ENCODE measurements at regions not wholly inside any gene's neighbourhood (a gene's known extent, or its start where the extent isn't known, plus 50 kb on each side); places are given as distances from the start of the nearest gene placed in this dataset.

DNA sequence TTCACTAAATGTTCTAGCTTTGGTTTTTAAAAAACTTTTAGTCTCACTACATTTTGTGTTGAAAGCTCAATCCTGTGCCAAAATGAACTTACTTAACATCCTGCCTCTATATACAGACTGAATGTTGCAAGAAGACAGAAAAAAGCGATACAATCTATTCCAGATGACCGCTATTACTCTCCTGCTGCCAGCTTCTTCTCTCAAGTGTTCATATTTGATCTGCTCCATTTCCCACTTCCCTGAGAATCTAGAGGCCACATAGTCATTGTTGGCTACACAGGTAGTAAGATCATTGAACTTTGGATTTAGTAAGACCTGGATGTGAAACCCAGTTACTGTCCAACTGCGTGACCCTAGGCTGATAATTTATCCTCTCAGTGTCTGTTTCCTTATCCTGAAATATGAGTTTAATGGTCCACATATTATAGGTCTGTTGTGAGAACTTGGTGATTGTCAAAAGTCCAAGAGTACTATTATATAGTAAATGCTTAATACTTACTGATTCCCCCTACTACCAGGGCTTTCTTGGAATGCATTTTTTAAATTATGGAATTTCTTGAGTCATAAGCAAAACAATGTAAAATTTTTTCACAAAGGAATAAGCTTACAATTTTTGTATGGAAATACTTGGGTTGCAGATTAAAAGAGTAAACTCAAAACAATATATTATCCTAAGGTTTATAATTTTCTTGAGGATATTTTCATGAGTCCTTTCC, 976.8 kb upstream of the ADGRL3 start:
- H3K27ac Mint-ChIP-seq: no peak overlapping the region
- H3K36me3 Mint-ChIP-seq: no peaks in the 10 kb centered on the region
- no peaks in the 10 kb centered on the region for H3K27me3 Mint-ChIP-seq
- H3K4me3 Mint-ChIP-seq: no peak overlapping the region
- H3K4me1 Mint-ChIP-seq: no peaks in the 10 kb centered on the region
- peaks cover under 1% of the 10 kb centered on the region for H3K9me3 Mint-ChIP-seq

DNA sequence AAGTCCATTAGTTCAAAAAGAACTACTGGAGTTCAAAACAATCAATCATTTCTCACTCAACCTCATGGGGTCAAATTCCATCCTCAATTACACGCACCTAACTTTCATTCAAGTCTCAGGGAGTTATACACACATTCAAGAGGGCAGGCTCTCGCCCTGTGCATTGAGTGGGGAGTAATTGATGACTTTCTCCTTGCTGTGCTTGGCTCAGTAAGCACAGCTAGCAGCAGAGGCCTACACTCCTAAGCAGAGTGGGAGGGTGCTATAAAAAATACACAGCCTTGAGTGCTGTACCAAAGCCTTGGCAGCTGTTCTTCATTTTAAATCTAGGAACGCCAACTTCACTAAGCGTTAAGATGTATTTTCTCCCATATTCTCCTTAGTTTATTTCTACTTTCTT, 958.3 kb upstream of the ADGRL3 start:
- no peaks in the 10 kb centered on the region for H3K4me1 Mint-ChIP-seq
- no peaks in the 10 kb centered on the region for H3K36me3 Mint-ChIP-seq
- H3K27ac Mint-ChIP-seq: no peak overlapping the region
- no peaks in the 10 kb centered on the region for H3K27me3 Mint-ChIP-seq
- H3K4me3 Mint-ChIP-seq: no peak overlapping the region
- H3K9me3 Mint-ChIP-seq: peaks cover 9% of the 10 kb centered on the region

DNA sequence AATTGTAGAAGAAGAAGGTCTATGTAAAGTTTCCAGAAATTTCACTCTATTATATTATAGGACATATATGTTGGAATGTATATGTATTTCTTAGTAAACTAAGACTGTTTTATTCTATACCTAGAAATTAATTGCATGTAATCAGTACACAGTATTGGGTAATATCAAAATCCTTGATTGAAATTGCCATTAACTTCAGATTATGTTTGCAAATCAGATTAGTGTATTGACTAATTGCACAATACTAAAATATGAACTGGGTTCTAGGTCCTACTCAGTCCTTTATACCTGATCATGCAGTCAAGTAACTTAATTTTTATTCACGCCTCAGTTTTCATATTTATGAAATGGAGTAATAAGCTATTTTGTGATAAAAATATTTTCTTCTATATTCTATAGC, 950.3 kb upstream of the ADGRL3 start:
- no peaks in the 10 kb centered on the region for H3K4me1 Mint-ChIP-seq
- no peaks in the 10 kb centered on the region for H3K36me3 Mint-ChIP-seq
- H3K27ac Mint-ChIP-seq: no peak overlapping the region
- no peaks in the 10 kb centered on the region for H3K27me3 Mint-ChIP-seq
- H3K9me3 Mint-ChIP-seq: peaks cover 7% of the 10 kb centered on the region
- no peak overlapping the region for H3K4me3 Mint-ChIP-seq

DNA sequence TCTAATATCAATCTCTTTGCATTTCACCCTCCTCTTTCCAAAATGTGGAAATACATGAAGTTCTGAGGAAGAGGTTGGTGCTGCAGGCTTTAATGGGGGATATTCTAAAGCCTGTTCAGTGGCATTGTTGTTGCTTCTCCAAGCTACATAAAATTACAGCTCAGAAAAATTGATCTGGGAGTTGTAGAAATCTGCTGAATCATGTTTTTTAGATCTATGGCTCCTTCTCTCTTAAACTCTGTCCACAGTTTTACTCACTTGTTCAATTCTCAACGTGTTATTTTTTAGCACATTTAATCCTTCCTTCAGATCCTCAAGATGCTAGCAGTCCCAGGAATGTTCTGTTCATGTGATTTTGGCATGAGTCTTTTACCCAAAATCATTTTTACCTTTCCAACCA, 949.5 kb upstream of the ADGRL3 start:
- peaks cover 7% of the 10 kb centered on the region for H3K9me3 Mint-ChIP-seq
- H3K27ac Mint-ChIP-seq: no peak overlapping the region
- no peaks in the 10 kb centered on the region for H3K36me3 Mint-ChIP-seq
- no peak overlapping the region for H3K4me3 Mint-ChIP-seq
- H3K27me3 Mint-ChIP-seq: no peaks in the 10 kb centered on the region
- no peaks in the 10 kb centered on the region for H3K4me1 Mint-ChIP-seq

DNA sequence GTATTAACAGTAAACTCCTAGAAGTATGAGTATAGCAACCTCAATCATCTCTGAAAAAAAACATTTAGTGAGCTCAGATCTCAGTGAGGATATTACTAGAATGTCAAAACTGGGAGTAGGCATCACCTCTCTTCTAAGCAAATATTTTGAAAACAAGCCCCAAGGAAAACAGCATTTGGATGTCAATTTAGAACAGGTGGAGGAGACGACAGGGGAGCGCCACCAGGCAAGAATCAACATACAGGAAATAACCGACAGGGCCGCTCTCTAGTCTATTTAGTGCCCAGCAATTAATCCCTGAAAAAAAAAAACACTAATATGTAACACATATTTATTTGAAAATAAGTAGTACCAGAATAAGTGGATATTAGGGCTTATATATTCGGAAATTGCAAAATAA, 940.3 kb upstream of the ADGRL3 start:
- Mint-ChIP-seq H3K4me1 (no peaks in the 10 kb centered on the region), H3K9me3 (no peaks in the 10 kb centered on the region), H3K27me3 (no peaks in the 10 kb centered on the region), H3K36me3 (no peaks in the 10 kb centered on the region), H3K27ac (no peak overlapping the region), H3K4me3 (no peak overlapping the region)

DNA sequence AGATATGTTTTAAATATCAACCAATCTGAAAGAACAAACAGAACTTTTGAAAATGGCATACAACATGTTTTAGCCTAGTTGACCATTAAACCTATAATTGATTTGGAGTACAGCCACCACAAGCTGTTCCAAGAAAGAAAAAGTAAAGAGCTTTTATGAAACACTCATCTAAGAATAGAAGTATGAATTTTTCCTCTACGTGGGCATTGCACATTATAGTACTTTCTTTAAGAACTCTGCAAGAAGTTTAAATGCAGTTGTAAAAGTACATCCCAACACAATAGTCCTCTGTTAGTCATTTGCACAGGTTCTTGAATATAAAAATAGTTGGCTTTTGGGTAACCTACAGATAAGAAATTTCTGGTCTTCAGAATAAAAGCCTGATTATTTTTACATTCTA, 933.6 kb upstream of the ADGRL3 start:
- no peaks in the 10 kb centered on the region for H3K36me3 Mint-ChIP-seq
- no peaks in the 10 kb centered on the region for H3K27me3 Mint-ChIP-seq
- H3K27ac Mint-ChIP-seq: no peak overlapping the region
- H3K4me1 Mint-ChIP-seq: no peaks in the 10 kb centered on the region
- H3K9me3 Mint-ChIP-seq: peaks cover 5% of the 10 kb centered on the region
- no peak overlapping the region for H3K4me3 Mint-ChIP-seq

DNA sequence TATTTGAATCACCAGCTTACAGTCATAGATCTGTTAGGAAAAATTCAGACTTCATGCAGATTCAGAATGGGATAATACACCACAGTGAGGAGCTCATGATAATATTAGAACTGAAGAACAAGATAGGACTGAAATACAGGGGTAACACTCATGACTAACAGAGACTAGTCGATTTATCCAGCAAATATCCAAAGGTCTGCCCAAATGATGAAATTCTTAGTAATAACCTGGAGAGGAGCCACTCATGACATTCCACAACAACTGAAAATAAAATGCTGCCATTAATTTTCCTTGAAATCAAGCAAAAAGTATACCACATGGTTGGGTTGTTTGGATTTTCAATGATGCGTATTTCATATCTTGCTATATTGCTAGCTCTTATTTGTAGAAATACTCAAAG, 903.7 kb upstream of the ADGRL3 start:
- Mint-ChIP-seq H3K27ac (no peak overlapping the region), H3K4me3 (no peak overlapping the region), H3K4me1 (no peaks in the 10 kb centered on the region), H3K9me3 (peaks cover 6% of the 10 kb centered on the region), H3K27me3 (no peaks in the 10 kb centered on the region), H3K36me3 (no peaks in the 10 kb centered on the region)

DNA sequence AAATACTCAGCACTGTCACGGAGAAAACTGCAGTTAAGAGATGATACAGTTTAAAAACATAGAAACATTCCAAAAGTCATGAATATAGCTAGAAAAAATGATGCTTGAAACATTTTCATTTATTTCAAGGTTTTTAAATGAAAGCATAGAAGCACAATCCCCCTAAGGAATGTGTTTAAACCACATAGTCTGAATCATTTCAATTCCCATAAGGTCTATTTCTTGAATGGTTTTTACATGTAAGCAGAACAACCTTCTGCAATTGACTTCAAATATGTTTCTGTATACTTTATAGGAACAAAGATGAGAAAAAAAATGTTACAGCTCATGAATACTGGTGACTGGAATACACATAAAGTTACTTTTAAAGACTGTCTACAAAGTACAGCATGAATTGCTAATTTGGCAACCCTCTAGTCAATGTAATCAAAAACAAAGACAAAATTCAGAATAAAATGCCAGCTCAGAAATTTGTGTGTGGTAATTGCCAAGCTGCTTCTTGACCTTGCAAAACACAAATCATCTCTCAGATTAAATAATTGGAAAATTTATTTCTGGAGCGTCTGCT, 886.4 kb upstream of the ADGRL3 start:
- H3K4me3 Mint-ChIP-seq: no peak overlapping the region
- no peaks in the 10 kb centered on the region for H3K4me1 Mint-ChIP-seq
- no peaks in the 10 kb centered on the region for H3K27me3 Mint-ChIP-seq
- H3K36me3 Mint-ChIP-seq: no peaks in the 10 kb centered on the region
- no peak overlapping the region for H3K27ac Mint-ChIP-seq
- peaks cover 11% of the 10 kb centered on the region for H3K9me3 Mint-ChIP-seq

DNA sequence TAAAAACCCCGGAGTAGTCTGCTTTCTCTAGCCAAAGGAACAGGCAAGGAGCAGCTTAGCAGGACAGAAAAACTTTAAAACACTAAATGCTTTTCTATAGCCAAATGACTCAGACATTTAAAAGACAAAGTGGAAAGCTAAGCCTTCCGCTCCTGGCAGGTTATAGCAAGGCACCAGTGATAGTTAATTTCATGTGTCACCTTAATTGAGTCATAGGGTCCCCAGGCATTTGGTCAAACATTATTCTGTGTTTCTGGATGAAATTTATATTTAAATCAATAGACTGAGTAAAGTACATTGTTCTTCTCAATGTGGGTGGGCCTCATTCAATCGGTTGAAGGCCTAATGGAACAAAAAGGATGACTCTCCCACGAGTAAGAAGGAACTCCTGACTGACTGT, 885.7 kb upstream of the ADGRL3 start:
- no peak overlapping the region for H3K4me3 Mint-ChIP-seq

DNA sequence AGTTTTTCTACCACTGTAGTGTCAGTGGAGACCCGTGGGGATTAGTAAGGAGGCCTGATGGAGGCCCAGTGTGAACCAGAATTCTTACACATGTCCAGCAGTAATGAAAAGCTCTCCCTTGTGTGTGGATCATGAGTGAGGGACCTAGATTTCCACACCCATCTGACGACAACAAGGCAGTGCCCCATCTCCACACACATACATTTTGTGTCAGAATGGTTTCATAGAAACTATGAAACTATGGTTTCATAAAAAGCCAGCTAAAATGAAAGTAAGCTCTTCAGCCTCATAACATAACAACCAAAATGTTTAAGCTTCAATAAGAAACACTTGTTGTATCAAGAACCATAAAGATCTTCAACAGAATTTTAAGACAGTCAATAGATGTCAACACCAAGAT, 884.5 kb upstream of the ADGRL3 start:
- no peaks in the 10 kb centered on the region for H3K4me1 Mint-ChIP-seq
- no peaks in the 10 kb centered on the region for H3K36me3 Mint-ChIP-seq
- H3K27me3 Mint-ChIP-seq: no peaks in the 10 kb centered on the region
- H3K27ac Mint-ChIP-seq: no peak overlapping the region
- H3K4me3 Mint-ChIP-seq: no peak overlapping the region
- peaks cover 19% of the 10 kb centered on the region for H3K9me3 Mint-ChIP-seq

More for the DNA sequence above, 885.7 kb upstream of the ADGRL3 start:
- H3K27me3 Mint-ChIP-seq: no peaks in the 10 kb centered on the region
- no peaks in the 10 kb centered on the region for H3K36me3 Mint-ChIP-seq
- H3K27ac Mint-ChIP-seq: no peak overlapping the region
- peaks cover 15% of the 10 kb centered on the region for H3K9me3 Mint-ChIP-seq
- no peaks in the 10 kb centered on the region for H3K4me1 Mint-ChIP-seq

DNA sequence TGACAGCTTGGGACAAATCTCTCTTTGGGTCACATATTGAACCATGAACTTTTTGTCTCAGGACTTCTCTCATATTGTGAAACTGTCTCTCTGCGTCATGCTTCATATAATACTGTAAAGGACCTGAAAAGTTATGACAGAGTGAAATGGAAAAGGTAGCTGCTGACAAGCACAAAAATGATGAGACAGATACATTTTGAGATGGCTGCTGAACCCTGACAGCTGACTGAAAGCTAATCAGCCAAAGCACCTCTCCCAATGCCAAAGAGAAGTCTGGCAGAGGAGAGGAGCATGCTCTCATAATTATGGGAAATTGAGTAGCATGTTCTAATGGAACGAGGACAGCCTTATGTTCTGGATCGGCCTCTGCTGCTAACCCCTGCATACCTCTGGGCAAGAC, 873.4 kb upstream of the ADGRL3 start:
- H3K9me3 Mint-ChIP-seq: peaks cover 11% of the 10 kb centered on the region
- H3K27me3 Mint-ChIP-seq: no peaks in the 10 kb centered on the region
- H3K4me3 Mint-ChIP-seq: no peak overlapping the region
- H3K36me3 Mint-ChIP-seq: no peaks in the 10 kb centered on the region
- no peaks in the 10 kb centered on the region for H3K4me1 Mint-ChIP-seq
- H3K27ac Mint-ChIP-seq: no peak overlapping the region

DNA sequence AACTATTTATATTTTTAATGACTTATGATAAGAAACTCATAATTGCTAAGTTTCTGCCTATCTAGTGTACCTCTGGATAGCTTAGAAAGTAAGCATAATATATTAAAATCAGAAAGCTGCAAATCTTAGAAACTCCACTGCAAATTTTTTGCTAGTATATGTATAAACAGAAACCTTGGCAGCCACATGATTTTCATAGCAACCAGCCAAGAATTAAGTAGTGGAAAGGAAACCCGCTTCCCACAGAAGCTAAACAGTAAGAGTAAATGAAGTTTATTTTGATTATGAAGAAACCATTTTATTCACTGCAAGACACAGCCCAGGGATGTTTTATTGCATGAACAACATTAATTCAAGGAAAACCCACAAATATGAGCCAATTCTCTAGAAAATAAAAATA, 872.5 kb upstream of the ADGRL3 start:
- Mint-ChIP-seq H3K9me3 (peaks cover 6% of the 10 kb centered on the region), H3K4me1 (no peaks in the 10 kb centered on the region), H3K4me3 (no peak overlapping the region)

DNA sequence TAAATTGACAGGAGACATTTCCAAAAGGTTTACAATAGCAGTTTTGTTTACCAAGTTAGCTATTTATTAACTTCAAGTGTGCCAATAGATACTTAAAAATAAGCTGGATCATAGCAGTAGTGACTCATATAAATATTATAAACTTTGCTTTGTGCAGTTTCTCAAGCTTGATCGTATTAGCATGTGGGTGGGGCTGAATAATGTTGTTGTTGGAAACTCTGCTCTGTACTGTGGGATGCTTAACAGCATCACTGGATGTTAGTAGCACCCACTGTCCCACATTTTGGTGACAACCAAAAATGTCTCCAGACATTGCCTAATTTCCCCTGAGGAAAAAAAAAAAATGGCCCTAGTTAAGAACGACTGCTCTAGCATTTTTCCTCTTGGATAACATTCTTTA, 855.2 kb upstream of the ADGRL3 start:
- Mint-ChIP-seq H3K27ac (no peak overlapping the region), H3K9me3 (no peaks in the 10 kb centered on the region), H3K4me3 (no peak overlapping the region), H3K36me3 (no peaks in the 10 kb centered on the region), H3K27me3 (no peaks in the 10 kb centered on the region), H3K4me1 (no peaks in the 10 kb centered on the region)

More for the DNA sequence above, 872.5 kb upstream of the ADGRL3 start:
- Mint-ChIP-seq H3K27me3 (no peaks in the 10 kb centered on the region), H3K27ac (no peak overlapping the region), H3K36me3 (no peaks in the 10 kb centered on the region)

DNA sequence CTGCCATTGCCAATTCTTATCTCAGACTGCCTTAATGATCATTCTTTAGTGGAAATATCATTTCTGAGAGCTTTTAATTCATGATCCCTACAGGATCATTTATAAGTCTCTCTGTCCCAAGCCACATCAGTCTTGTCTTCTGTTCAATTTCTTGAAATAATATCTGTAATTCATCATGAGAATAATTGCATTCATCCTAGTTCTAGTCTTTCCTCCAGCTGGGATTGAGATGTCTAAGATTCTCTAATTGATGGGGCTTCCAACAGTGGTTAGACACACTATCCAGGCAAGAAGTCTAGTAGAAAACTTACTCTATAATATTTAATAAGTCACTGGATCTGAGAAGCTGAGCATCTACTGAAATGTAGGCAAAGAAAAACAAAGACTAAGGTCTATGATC, 854.7 kb upstream of the ADGRL3 start:
- H3K4me3 Mint-ChIP-seq: no peak overlapping the region
- H3K27me3 Mint-ChIP-seq: no peaks in the 10 kb centered on the region

DNA sequence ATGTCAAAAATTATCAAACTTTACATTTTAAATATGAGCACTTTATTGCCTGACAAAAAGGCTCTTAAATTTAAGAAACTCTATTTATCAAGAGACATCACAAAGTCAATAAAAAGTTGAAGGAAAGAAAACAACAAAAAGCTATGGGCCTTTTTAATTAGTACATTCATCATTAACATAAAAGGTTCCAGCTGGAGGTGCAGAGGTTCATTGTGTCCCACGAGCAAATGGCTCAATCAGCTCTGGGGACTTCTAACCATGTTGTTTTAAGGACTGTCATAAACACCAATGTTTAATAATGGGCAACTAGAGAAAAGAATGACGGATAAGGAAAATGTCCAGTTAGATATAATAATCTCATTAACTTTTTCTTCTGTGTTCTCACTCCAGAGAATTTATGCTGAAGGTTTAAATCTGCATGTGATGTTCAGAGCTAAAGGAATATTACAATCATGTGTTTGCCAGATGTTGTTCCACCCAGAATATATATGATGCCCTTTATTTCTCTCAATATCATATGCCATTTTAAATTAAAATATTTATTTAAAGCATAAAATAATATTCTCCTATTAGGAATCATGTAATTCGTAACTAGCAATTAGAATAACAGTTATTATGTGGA, 840.3 kb upstream of the ADGRL3 start:
- Mint-ChIP-seq H3K4me3 (no peak overlapping the region), H3K4me1 (no peaks in the 10 kb centered on the region)

More for the DNA sequence above, 854.7 kb upstream of the ADGRL3 start:
- Mint-ChIP-seq H3K4me1 (no peaks in the 10 kb centered on the region), H3K27ac (no peak overlapping the region), H3K9me3 (no peaks in the 10 kb centered on the region), H3K36me3 (no peaks in the 10 kb centered on the region)

DNA sequence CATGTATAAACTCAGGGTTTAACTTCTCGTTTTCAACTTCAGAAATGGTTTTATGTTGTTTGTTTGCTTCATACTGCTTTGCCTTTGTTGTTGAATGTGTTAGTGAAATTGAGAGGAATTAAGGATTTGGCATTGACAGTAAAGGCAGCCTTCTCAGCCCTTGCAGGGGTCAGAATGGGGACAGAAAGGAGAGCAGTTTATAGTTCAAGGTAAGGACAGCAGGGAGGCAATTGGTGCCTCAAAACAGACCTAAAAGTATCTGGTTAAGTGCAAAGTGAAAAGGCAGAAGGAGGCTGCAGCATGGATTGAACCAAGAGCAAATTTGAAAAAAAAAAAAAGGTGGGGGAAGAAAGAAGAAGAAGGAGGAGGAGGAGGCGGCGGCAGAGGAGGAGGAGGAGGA, 835.0 kb upstream of the ADGRL3 start:
- no peaks in the 10 kb centered on the region for H3K36me3 Mint-ChIP-seq
- no peaks in the 10 kb centered on the region for H3K4me1 Mint-ChIP-seq
- no peak overlapping the region for H3K4me3 Mint-ChIP-seq
- no peaks in the 10 kb centered on the region for H3K27me3 Mint-ChIP-seq
- H3K27ac Mint-ChIP-seq: no peak overlapping the region
- peaks cover 17% of the 10 kb centered on the region for H3K9me3 Mint-ChIP-seq

More for the DNA sequence above, 840.3 kb upstream of the ADGRL3 start:
- Mint-ChIP-seq H3K27ac (no peak overlapping the region), H3K36me3 (no peaks in the 10 kb centered on the region), H3K9me3 (peaks cover 6% of the 10 kb centered on the region), H3K27me3 (no peaks in the 10 kb centered on the region)

Data from activated naive CD4-positive, alpha-beta T cell treated with anti-CD3 and anti-CD28 coated beads, Interleukin-2, amount 50 U/mL, for 24 hours (primary cell).